Lung (tissue), 11 donors: ENCODE measurements at regions not wholly inside any gene's neighbourhood (a gene's known extent, or its start where the extent isn't known, plus 50 kb on each side); places are given as distances from the start of the nearest gene placed in this dataset.

Experiments used
- ATAC-seq: fragments of 200-7000 bp; cut with Tn5 transposase; one replicate; pipeline ENCODE4 v1.9.1; 2020; ENCODE audit warnings: moderate number of reproducible peaks; ENCODE audit not compliant: insufficient read depth, low FRiP score
- DNase-seq, 3 donors: peaks; one replicate each; pipeline ENCODE4 v3.0.0-alpha.2; 2013 to 2017
- H3K27ac ChIP-seq, 2 donors: one replicate each; pipeline ENCODE4 v1.5.1; 2013; ENCODE audit warnings: mild to moderate bottlenecking in 2 of 2, moderate library complexity in 2 of 2, control low read depth in 1 of 2, inconsistent platforms in 1 of 2, low read depth in 1 of 2, low read length in 1 of 2
- H3K27me3 ChIP-seq, 3 donors: one replicate each; pipeline ENCODE4 v1.5.1; 2013; ENCODE audit warnings: low read length in 2 of 3; ENCODE audit not compliant: control insufficient read depth in 3 of 3, insufficient read depth in 3 of 3
- H3K36me3 ChIP-seq, 4 donors: one replicate each; pipeline ENCODE4 v1.5.1; 2013; ENCODE audit warnings: low read length in 4 of 4, mild to moderate bottlenecking in 1 of 4, moderate library complexity in 1 of 4; ENCODE audit not compliant: control insufficient read depth in 4 of 4, insufficient read depth in 4 of 4
- H3K4me1 ChIP-seq, 5 donors: one replicate each; pipeline ENCODE4 v1.5.1; 2013; ENCODE audit warnings: low read length in 5 of 5, mild to moderate bottlenecking in 2 of 5, moderate library complexity in 1 of 5; ENCODE audit not compliant: control insufficient read depth in 5 of 5, insufficient read depth in 5 of 5
- H3K4me3 ChIP-seq: one replicate; pipeline ENCODE4 v1.5.1; 2013; ENCODE audit warnings: mild to moderate bottlenecking, control low read depth, moderate library complexity
- H3K9ac ChIP-seq, 2 donors: one replicate each; pipeline ENCODE4 v1.5.1; 2013; ENCODE audit warnings: low read length in 2 of 2, control low read depth in 1 of 2; ENCODE audit not compliant: insufficient read depth in 1 of 2
- H3K9me3 ChIP-seq, 4 donors: one replicate each; pipeline ENCODE4 v1.5.1; 2013; ENCODE audit warnings: low read length in 3 of 4, mild to moderate bottlenecking in 1 of 4, moderate library complexity in 1 of 4; ENCODE audit not compliant: control insufficient read depth in 4 of 4, insufficient read depth in 3 of 4
- WGBS, 2 donors: extraction: QIAGEN DNeasy Blood & Tissue Kit; methylation state at CpG; one replicate each; pipeline ENCODE4 v1.1.7; 2013; 5-methylcytosine and 5-hydroxymethylcytosine counted together
- TF ChIP-seq, protein P1 (sequence below): IDR thresholded peaks from 2 replicates; pipeline ENCODE4 v1.5.1; 2012; ENCODE audit warnings: mild to moderate bottlenecking; ENCODE audit errors: control extremely low read depth, extremely low read depth
- donor health status: control.
- donor health status: control.
- donor health status: Bipolar disorder and iron deficiency.
- donor health status: healthy.
- donor health status: DM: yes; HTN: yes; CAD: no.

DNA sequence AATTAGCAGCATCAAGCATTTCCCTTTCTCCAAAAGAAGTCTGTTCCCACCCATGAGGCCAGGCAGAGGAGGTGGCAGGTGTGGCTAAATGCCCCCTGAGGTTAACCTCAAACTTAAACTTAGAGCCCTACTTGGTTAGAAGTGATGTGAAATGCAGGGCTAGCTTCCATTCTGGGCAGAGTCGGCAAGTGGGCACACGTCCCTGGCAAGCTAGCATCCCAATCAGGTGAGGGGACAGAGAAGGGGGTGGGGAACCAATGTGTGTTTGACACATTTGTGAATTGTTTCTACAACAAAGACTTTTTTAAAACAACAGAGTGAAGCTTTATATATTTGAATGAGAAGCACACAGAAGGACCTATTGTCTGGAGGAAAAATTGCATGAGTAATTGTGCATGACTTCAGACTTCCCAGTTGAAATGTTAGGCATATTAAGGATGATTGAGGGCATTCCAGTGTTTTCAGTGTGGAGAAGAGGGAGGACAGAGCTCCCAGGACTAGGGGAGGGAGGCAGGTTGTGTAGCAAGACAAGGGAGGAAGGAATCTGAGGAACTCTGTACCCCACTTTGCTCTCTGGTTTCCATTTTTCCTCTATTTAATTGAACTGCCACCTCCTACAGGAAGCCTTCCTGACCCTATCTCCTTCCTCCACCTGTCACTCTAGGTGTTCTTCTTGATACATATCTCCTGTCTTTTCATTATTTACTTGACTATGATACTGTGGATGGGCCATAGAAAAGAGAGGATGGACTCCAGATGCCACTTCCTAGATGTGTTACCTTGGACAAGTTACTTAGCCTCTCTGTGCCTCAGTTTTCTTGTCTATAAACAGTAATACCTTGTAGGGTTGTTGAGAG is 83.3 kb upstream of the PICALM start:
- WGBS, 2 donors, result 21 to 45% methylated on average over 2 of the region's 2 CpGs
- H3K4me3 ChIP-seq, result no peak overlapping the region
- H3K27me3 ChIP-seq, result no peaks in the 10 kb centered on the region
- H3K9ac ChIP-seq, result peak overlapping the region in 1 of 2 donors; percentile 26
- ATAC-seq, result no peak
- H3K4me1 ChIP-seq, result peaks cover 8 to 38% (median 16%) of the 10 kb centered on the region in 5 donors
- no peaks in the 10 kb centered on the region for H3K9me3 ChIP-seq
- DNase-seq, result no peak
- TF ChIP-seq, protein P1, sequence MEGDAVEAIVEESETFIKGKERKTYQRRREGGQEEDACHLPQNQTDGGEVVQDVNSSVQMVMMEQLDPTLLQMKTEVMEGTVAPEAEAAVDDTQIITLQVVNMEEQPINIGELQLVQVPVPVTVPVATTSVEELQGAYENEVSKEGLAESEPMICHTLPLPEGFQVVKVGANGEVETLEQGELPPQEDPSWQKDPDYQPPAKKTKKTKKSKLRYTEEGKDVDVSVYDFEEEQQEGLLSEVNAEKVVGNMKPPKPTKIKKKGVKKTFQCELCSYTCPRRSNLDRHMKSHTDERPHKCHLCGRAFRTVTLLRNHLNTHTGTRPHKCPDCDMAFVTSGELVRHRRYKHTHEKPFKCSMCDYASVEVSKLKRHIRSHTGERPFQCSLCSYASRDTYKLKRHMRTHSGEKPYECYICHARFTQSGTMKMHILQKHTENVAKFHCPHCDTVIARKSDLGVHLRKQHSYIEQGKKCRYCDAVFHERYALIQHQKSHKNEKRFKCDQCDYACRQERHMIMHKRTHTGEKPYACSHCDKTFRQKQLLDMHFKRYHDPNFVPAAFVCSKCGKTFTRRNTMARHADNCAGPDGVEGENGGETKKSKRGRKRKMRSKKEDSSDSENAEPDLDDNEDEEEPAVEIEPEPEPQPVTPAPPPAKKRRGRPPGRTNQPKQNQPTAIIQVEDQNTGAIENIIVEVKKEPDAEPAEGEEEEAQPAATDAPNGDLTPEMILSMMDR, result no peak
- no peak overlapping the region for H3K27ac ChIP-seq
- H3K36me3 ChIP-seq, result no peaks in the 10 kb centered on the region

GRCh38 chr11:86151174-86152005 is 82.5 kb upstream of the PICALM start:
- 3 to 8% methylated on average over 3 of the region's 3 CpGs for WGBS, 2 donors

GRCh38 chr11:86150847-86151173 is 81.9 kb upstream of the PICALM start:
- H3K9me3 ChIP-seq, result no peaks in the 10 kb centered on the region
- no peaks in the 10 kb centered on the region for H3K27me3 ChIP-seq
- DNase-seq (no peak), ATAC-seq (no peak)
- peak overlapping the region; percentile 30 to 37 for H3K27ac ChIP-seq
- H3K36me3 ChIP-seq, result no peaks in the 10 kb centered on the region
- no peak overlapping the region for H3K9ac ChIP-seq
- H3K4me3 ChIP-seq, result no peak overlapping the region
- TF ChIP-seq, protein P1, result no peak
- WGBS, 2 donors, result 66 to 78% methylated on average over 2 of the region's 2 CpGs
- peaks cover 8 to 38% (median 16%) of the 10 kb centered on the region in 5 donors for H3K4me1 ChIP-seq

More at GRCh38 chr11:86151174-86152005, 82.5 kb upstream of the PICALM start:
- TF ChIP-seq, protein P1, result no peak
- ATAC-seq, result no peak
- DNase-seq, result peak; percentile 80 to 95 (median 92)
- no peaks in the 10 kb centered on the region for H3K9me3 ChIP-seq
- H3K4me3 ChIP-seq, result no peak overlapping the region
- peaks cover 8 to 38% (median 16%) of the 10 kb centered on the region in 5 donors for H3K4me1 ChIP-seq
- no peaks in the 10 kb centered on the region for H3K36me3 ChIP-seq
- no peaks in the 10 kb centered on the region for H3K27me3 ChIP-seq
- peak overlapping the region in 1 of 2 donors; percentile 26 for H3K9ac ChIP-seq
- peak overlapping the region; percentile 30 to 37 for H3K27ac ChIP-seq
